ENCODE measurements at regions not wholly inside any gene's neighbourhood (a gene's known extent, or its start where the extent isn't known, plus 50 kb on each side); places are given as distances from the start of the nearest gene placed in this dataset.

DNA sequence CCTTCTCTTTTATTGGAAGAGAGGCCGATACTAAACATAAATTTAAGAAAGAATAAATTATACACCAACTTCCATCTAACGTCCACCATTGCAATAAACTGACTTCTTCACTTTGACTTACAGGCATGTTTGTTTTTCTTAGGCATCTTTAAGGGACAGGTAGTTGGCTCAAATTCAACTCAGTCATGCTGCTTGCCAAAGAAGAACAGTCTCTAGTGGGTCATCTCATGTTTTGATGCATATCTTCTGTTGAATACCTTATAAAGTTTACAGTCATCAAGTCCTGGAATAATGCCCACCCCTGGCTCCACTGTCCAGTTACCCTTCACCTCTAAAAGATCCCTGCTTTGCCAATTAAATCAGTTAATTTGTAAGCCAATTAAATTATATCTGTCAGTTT lies 328.2 kb upstream of the GRAMD2B start (continued):
- TF ChIP-seq, protein P1, sequence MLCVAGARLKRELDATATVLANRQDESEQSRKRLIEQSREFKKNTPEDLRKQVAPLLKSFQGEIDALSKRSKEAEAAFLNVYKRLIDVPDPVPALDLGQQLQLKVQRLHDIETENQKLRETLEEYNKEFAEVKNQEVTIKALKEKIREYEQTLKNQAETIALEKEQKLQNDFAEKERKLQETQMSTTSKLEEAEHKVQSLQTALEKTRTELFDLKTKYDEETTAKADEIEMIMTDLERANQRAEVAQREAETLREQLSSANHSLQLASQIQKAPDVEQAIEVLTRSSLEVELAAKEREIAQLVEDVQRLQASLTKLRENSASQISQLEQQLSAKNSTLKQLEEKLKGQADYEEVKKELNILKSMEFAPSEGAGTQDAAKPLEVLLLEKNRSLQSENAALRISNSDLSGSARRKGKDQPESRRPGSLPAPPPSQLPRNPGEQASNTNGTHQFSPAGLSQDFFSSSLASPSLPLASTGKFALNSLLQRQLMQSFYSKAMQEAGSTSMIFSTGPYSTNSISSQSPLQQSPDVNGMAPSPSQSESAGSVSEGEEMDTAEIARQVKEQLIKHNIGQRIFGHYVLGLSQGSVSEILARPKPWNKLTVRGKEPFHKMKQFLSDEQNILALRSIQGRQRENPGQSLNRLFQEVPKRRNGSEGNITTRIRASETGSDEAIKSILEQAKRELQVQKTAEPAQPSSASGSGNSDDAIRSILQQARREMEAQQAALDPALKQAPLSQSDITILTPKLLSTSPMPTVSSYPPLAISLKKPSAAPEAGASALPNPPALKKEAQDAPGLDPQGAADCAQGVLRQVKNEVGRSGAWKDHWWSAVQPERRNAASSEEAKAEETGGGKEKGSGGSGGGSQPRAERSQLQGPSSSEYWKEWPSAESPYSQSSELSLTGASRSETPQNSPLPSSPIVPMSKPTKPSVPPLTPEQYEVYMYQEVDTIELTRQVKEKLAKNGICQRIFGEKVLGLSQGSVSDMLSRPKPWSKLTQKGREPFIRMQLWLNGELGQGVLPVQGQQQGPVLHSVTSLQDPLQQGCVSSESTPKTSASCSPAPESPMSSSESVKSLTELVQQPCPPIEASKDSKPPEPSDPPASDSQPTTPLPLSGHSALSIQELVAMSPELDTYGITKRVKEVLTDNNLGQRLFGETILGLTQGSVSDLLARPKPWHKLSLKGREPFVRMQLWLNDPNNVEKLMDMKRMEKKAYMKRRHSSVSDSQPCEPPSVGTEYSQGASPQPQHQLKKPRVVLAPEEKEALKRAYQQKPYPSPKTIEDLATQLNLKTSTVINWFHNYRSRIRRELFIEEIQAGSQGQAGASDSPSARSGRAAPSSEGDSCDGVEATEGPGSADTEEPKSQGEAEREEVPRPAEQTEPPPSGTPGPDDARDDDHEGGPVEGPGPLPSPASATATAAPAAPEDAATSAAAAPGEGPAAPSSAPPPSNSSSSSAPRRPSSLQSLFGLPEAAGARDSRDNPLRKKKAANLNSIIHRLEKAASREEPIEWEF (IDR thresholded peaks at IDR 0.05; ENCODE audit: insufficient replicate concordance, low read depth, low read length), result no peak
- TF ChIP-seq RCOR1 (conservative IDR thresholded peaks at IDR 0.05; ENCODE audit: low read depth, low read length), result no peak
- no peak for TF ChIP-seq ZNF207 (IDR thresholded peaks at IDR 0.05; ENCODE audit: borderline replicate concordance)

DNA sequence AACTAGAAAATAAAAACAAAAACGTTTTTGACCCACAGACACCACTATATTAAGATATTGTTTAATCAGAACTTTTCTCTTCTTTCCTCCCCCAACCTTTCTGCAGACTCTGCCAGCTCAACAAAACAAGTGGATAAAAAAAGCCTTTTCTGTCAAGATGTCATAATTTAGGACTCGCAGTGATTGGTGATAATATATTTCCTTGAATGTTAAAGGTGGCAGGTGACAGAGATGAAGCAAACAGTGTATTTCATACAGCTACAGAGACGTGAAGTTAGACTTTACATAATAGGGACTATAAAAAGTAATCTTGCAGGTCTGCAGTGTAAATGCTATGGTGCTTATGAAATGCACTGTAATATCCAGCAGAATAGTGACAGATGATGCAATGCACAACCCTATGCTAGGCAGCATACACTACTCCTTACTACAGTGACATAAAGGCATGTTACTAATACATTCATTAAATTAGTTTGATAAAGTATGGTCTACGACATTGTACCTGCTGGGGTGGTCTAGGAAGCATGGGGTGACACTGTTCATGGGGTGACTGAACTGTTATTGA lies 326.7 kb upstream of the GRAMD2B start:
- Histone ChIP-seq H3K79me2 (ENCODE audit: control insufficient read depth, insufficient read depth, low read length) (no peaks in the 10 kb centered on the region), H3K27ac (ENCODE audit: control insufficient read depth, insufficient read depth) (no peak overlapping the region), H3K4me3 (no peak overlapping the region), H3K4me2 (ENCODE audit: control insufficient read depth, insufficient read depth) (no peak overlapping the region), H2AFZ (ENCODE audit: control insufficient read depth, low read depth, low read length) (no peak overlapping the region), H3K27me3 (replicated peaks in 1 of 2; ENCODE audit: control insufficient read depth in 2 of 2, insufficient read depth in 2 of 2, low read length in 1 of 2) (no peaks in the 10 kb centered on the region), H3K9ac (ENCODE audit: control insufficient read depth, insufficient read depth, low read length) (no peak overlapping the region), H4K20me1 (ENCODE audit: control insufficient read depth, insufficient read depth) (no peaks in the 10 kb centered on the region), H3K4me1 (ENCODE audit: control insufficient read depth, insufficient read depth, low read length) (no peaks in the 10 kb centered on the region), H3K36me3 (ENCODE audit: control insufficient read depth in 2 of 2, insufficient read depth in 2 of 2, low read length in 1 of 2) (no peaks in the 10 kb centered on the region), H3K9me3 (replicated peaks; ENCODE audit: control insufficient read depth, insufficient read depth, low read length) (no peaks in the 10 kb centered on the region)
- 0% methylated on average over 4 of the region's 4 CpGs for WGBS (ENCODE audit: insufficient coverage, insufficient replicate concordance, low lambda C conversion rate, missing lambda C conversion rate)
- BruUV-seq (replicated peaks), result no TSS peak
- ChIA-PET SMC1A (ENCODE audit: uncharacterized antibody, unreplicated experiment) (no interaction called here), POLR2A (no interaction called here), CTCF (no interaction called here), RAD21 (ENCODE audit: unreplicated experiment) (no interaction called here)
- ATAC-seq (no peak), FAIRE-seq (no peak), DNase-seq (ENCODE audit: low read depth, low spot score) (no peak)
- TF ChIP-seq, protein P2, sequence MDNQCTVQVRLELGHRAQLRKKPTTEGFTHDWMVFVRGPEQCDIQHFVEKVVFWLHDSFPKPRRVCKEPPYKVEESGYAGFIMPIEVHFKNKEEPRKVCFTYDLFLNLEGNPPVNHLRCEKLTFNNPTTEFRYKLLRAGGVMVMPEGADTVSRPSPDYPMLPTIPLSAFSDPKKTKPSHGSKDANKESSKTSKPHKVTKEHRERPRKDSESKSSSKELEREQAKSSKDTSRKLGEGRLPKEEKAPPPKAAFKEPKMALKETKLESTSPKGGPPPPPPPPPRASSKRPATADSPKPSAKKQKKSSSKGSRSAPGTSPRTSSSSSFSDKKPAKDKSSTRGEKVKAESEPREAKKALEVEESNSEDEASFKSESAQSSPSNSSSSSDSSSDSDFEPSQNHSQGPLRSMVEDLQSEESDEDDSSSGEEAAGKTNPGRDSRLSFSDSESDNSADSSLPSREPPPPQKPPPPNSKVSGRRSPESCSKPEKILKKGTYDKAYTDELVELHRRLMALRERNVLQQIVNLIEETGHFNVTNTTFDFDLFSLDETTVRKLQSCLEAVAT (IDR thresholded peaks at IDR 0.05), result no peak
- TF ChIP-seq SMAD5 (IDR thresholded peaks at IDR 0.05; ENCODE audit: low read depth) (no peak), MTA3 (IDR thresholded peaks at IDR 0.05; ENCODE audit: borderline replicate concordance, low read length) (no peak), CBFB (IDR thresholded peaks at IDR 0.05; ENCODE audit: low read depth) (no peak), CBX5 (IDR thresholded peaks at IDR 0.05; ENCODE audit: low read depth) (no peak), KAT2A (conservative IDR thresholded peaks at IDR 0.05; ENCODE audit: control insufficient read depth, low read depth, low read length) (no peak), BRCA1 (IDR thresholded peaks at IDR 0.05; ENCODE audit: low read depth, low read length) (no peak), MEF2A (IDR thresholded peaks at IDR 0.05; ENCODE audit: insufficient read depth, low read depth, low read length) (no peak), ZNF207 (IDR thresholded peaks at IDR 0.05; ENCODE audit: borderline replicate concordance) (no peak), RELA (IDR thresholded peaks at IDR 0.05; ENCODE audit: borderline replicate concordance, partially characterized antibody) (no peak), CREB1 (IDR thresholded peaks at IDR 0.05; ENCODE audit: low read depth) (no peak), NBN (IDR thresholded peaks at IDR 0.05) (no peak), ZSCAN29 (IDR thresholded peaks at IDR 0.05) (no peak), GABPA (IDR thresholded peaks at IDR 0.05; ENCODE audit: low read depth) (no peak)
- in situ Hi-C loops (cut with MboI) (no loop called here), intact Hi-C loops (cut with micrococcal nuclease; ENCODE audit: unreplicated experiment) (no loop called here)

Data from GM12878 (cell line).